Bronchial epithelial cell (primary cell): ENCODE measurements at regions not wholly inside any gene's neighbourhood (a gene's known extent, or its start where the extent isn't known, plus 50 kb on each side); places are given as distances from the start of the nearest gene placed in this dataset.

Experiments used
- DNase-seq: peaks from one replicate; pipeline ENCODE4 v3.0.0-alpha.2; 2010; ENCODE audit warnings: low read depth
- FAIRE-seq: peaks from 2 replicates; lab custom pipeline; 2011; peaks lifted over from hg19 to GRCh38; lab: Jason Lieb, UNC
- H3K27me3 ChIP-seq: 2 replicates; pipeline ENCODE4 v1.5.1; 2011; ENCODE audit warnings: low read length; ENCODE audit not compliant: control insufficient read depth, insufficient read depth
- H3K36me3 ChIP-seq: 2 replicates; pipeline ENCODE4 v1.5.1; 2011; ENCODE audit warnings: low read length; ENCODE audit not compliant: control insufficient read depth, insufficient read depth
- H3K4me3 ChIP-seq: 2 replicates; pipeline ENCODE4 v1.5.1; 2011; ENCODE audit warnings: mild to moderate bottlenecking, low read depth, low read length, control low read depth
- CTCF ChIP-seq: IDR thresholded peaks from 2 replicates; pipeline ENCODE4 v1.5.1; 2011; ENCODE audit warnings: mild to moderate bottlenecking, moderate library complexity, low read length, control low read depth, inconsistent platforms; ENCODE audit not compliant: insufficient read depth, severe bottlenecking

GRCh38 chr14:49992036-49992435, 99.2 kb downstream of the ARF6 start:
- H3K36me3 ChIP-seq = no peaks in the 10 kb centered on the region
- TF ChIP-seq CTCF = no peak
- no peak overlapping the region for H3K4me3 ChIP-seq
- FAIRE-seq = no peak
- H3K27me3 ChIP-seq = no peaks in the 10 kb centered on the region
- DNase-seq = no peak

- Histone ChIP-seq H3K4me3 (no peak overlapping the region), H3K27me3 (no peaks in the 10 kb centered on the region), H3K36me3 (no peaks in the 10 kb centered on the region)
- DNase-seq = no peak
- TF ChIP-seq CTCF = no peak
- no peak for FAIRE-seq
These were observed 99.6 kb downstream of the ARF6 start for GRCh38 chr14:49992448-49992847.

- Histone ChIP-seq H3K36me3 (no peaks in the 10 kb centered on the region), H3K4me3 (no peak overlapping the region), H3K27me3 (no peaks in the 10 kb centered on the region)
- FAIRE-seq = no peak
- no peak for TF ChIP-seq CTCF
- peak; percentile 10 for DNase-seq
These were observed 100.0 kb downstream of the ARF6 start for GRCh38 chr14:49992901-49993339.

- H3K4me3 ChIP-seq = no peak overlapping the region
- no peaks in the 10 kb centered on the region for H3K27me3 ChIP-seq
- no peaks in the 10 kb centered on the region for H3K36me3 ChIP-seq
- no peak for FAIRE-seq
- DNase-seq = no peak
- no peak for TF ChIP-seq CTCF
These were observed 100.7 kb downstream of the ARF6 start for GRCh38 chr14:49993565-49993964.

GRCh38 chr14:49994951-49995561, 102.2 kb downstream of the ARF6 start:
- no peak for DNase-seq
- H3K36me3 ChIP-seq = no peaks in the 10 kb centered on the region
- no peak for FAIRE-seq
- TF ChIP-seq CTCF = no peak
- no peaks in the 10 kb centered on the region for H3K27me3 ChIP-seq
- H3K4me3 ChIP-seq = no peak overlapping the region

GRCh38 chr14:49997991-49998390, 105.1 kb downstream of the ARF6 start:
- Histone ChIP-seq H3K36me3 (no peaks in the 10 kb centered on the region), H3K4me3 (no peak overlapping the region), H3K27me3 (no peaks in the 10 kb centered on the region)
- FAIRE-seq (no peak), DNase-seq (no peak)
- TF ChIP-seq CTCF = no peak
